IMR-90 (cell line): ENCODE measurements at regions not wholly inside any gene's neighbourhood (a gene's known extent, or its start where the extent isn't known, plus 50 kb on each side); places are given as distances from the start of the nearest gene placed in this dataset.

Experiments
- ATAC-seq: fragments of 200-7000 bp; cut with Tn5 transposase; 2 replicates; pipeline ENCODE4 v1.9.1; 2020; ENCODE audit warnings: low read depth, mild to moderate bottlenecking, moderate library complexity
- BruUV-seq: library from RNA; stranded (reverse); fragments of 400-500 nt; replicated peaks from 2 replicates; lab custom pipeline; 2021; lab: Mats Ljungman, UMichigan
- CTCF ChIA-PET: fragments of 300-600 bp; formaldehyde crosslinking; extraction: SDS; loops from one replicate; lab custom pipeline; 2021; ENCODE audit warnings: antibody characterized with exemption; lab: Yijun Ruan, JAX
- POLR2A ChIA-PET: fragments of 300-600 bp; sonication (Branson Sonifier 250); formaldehyde crosslinking; loops from one replicate; lab custom pipeline; 2022; ENCODE audit warnings: antibody characterized with exemption; ENCODE audit not compliant: unreplicated experiment; lab: Charles Lee
- DNase-seq: peaks from one replicate; pipeline ENCODE4 v3.0.0; 2013
- H2AFZ ChIP-seq: replicated peaks from 2 replicates; pipeline ENCODE3; 2013; ENCODE audit warnings: low read length, mild to moderate bottlenecking; ENCODE audit not compliant: poor library complexity
- H2AK5ac ChIP-seq: 2 replicates; pipeline ENCODE4 v1.6.1; 2013; ENCODE audit warnings: low read depth, low read length, inconsistent platforms
- H2AK9ac ChIP-seq: replicated peaks from 2 replicates; pipeline ENCODE3; 2013; ENCODE audit warnings: mild to moderate bottlenecking, low read depth, low read length, moderate library complexity; ENCODE audit not compliant: poor library complexity
- H2BK120ac ChIP-seq: 2 replicates; pipeline ENCODE4 v1.6.1; 2013; ENCODE audit warnings: low read depth, low read length, inconsistent platforms
- H2BK15ac ChIP-seq: 3 replicates; pipeline ENCODE4 v1.6.1; 2013; ENCODE audit warnings: low read depth, low read length, inconsistent platforms
- H2BK20ac ChIP-seq: 2 replicates; pipeline ENCODE4 v1.6.1; 2013; ENCODE audit warnings: low read depth, mild to moderate bottlenecking, inconsistent platforms, low read length, moderate library complexity
- H2BK5ac ChIP-seq: 2 replicates; pipeline ENCODE4 v1.6.1; 2013; ENCODE audit warnings: mild to moderate bottlenecking, low read depth, low read length, inconsistent platforms; ENCODE audit not compliant: poor library complexity, severe bottlenecking
- H3K14ac ChIP-seq: replicated peaks from 2 replicates; pipeline ENCODE4 v1.6.1; 2013; ENCODE audit warnings: low read depth, low read length, inconsistent platforms
- H3K18ac ChIP-seq: 2 replicates; pipeline ENCODE4 v1.6.1; 2013; ENCODE audit warnings: low read depth, low read length, control low read depth
- H3K23ac ChIP-seq: 2 replicates; pipeline ENCODE4 v1.6.1; 2013; ENCODE audit warnings: low read depth, low read length, inconsistent platforms
- H3K27ac ChIP-seq: 2 replicates; pipeline ENCODE4 v1.5.1; 2013; ENCODE audit warnings: mild to moderate bottlenecking, control low read depth, low read length; ENCODE audit not compliant: insufficient read depth
- H3K27me3 ChIP-seq: 2 replicates; pipeline ENCODE4 v1.6.1; 2013; ENCODE audit warnings: low read length; ENCODE audit not compliant: control insufficient read depth, insufficient read depth
- H3K36me3 ChIP-seq: 2 replicates; pipeline ENCODE4 v1.6.1; 2013; ENCODE audit warnings: low read length, mixed read lengths; ENCODE audit not compliant: control insufficient read depth, insufficient read depth
- H3K4ac ChIP-seq: 2 replicates; pipeline ENCODE4 v1.6.1; 2013; ENCODE audit warnings: low read depth, low read length, inconsistent platforms
- H3K4me1 ChIP-seq: 2 replicates; pipeline ENCODE4 v1.6.1; 2013; ENCODE audit warnings: low read length, mixed read lengths; ENCODE audit not compliant: control insufficient read depth, insufficient read depth
- H3K4me2 ChIP-seq: 2 replicates; pipeline ENCODE4 v1.6.1; 2013; ENCODE audit warnings: low read depth, mild to moderate bottlenecking, control low read depth, low read length, moderate library complexity
- H3K4me3 ChIP-seq: 2 replicates; pipeline ENCODE4 v1.5.1; 2013; ENCODE audit warnings: low read depth, mild to moderate bottlenecking, control low read depth, low read length, moderate library complexity; ENCODE audit not compliant: insufficient read depth
- H3K56ac ChIP-seq: 2 replicates; pipeline ENCODE4 v1.6.1; 2013; ENCODE audit warnings: low read length, inconsistent platforms; ENCODE audit not compliant: insufficient read depth; ENCODE audit errors: extremely low read depth
- H3K79me1 ChIP-seq, 2 experiments: 2 replicates each; pipeline ENCODE4 v1.6.1; 2013; ENCODE audit warnings: low read length in 2 of 2, inconsistent platforms in 1 of 2, low read depth in 1 of 2
- H3K9ac ChIP-seq: 2 replicates; pipeline ENCODE4 v1.6.1; 2013; ENCODE audit warnings: low read depth, low read length, control low read depth
- H3K9me1 ChIP-seq: 2 replicates; pipeline ENCODE4 v1.6.1; 2013; ENCODE audit warnings: low read length, inconsistent platforms; ENCODE audit not compliant: insufficient read depth
- H3K9me3 ChIP-seq: 2 replicates; pipeline ENCODE4 v1.6.1; 2013; ENCODE audit warnings: low read length; ENCODE audit not compliant: control insufficient read depth, insufficient read depth
- H4K20me1 ChIP-seq: 2 replicates; pipeline ENCODE4 v1.6.1; 2013; ENCODE audit warnings: low read length, inconsistent platforms; ENCODE audit not compliant: insufficient read depth
- H4K5ac ChIP-seq: 2 replicates; pipeline ENCODE4 v1.6.1; 2013; ENCODE audit warnings: mild to moderate bottlenecking, low read depth, low read length, control low read depth
- H4K8ac ChIP-seq, 2 experiments: 2 replicates each; pipeline ENCODE4 v1.6.1; 2013; ENCODE audit warnings: low read depth in 2 of 2, low read length in 2 of 2, control low read depth in 1 of 2, inconsistent platforms in 1 of 2
- H4K91ac ChIP-seq: 2 replicates; pipeline ENCODE4 v1.6.1; 2013; ENCODE audit warnings: low read depth, low read length, inconsistent platforms; ENCODE audit not compliant: insufficient read depth
- BHLHE40 ChIP-seq: fragments of 150-350 bp; IDR thresholded peaks from 2 replicates; pipeline ENCODE4 v1.6.1; 2016; ENCODE audit warnings: mild to moderate bottlenecking, low read depth, low read length
- CEBPB ChIP-seq: IDR thresholded peaks from 2 replicates; pipeline ENCODE4 v1.6.1; 2012; ENCODE audit warnings: low read depth, low read length, improper control_type of control experiment
- CHD1 ChIP-seq: IDR thresholded peaks from 2 replicates; pipeline ENCODE4 v1.6.1; 2012; ENCODE audit warnings: low read depth, low read length, improper control_type of control experiment
- CTCF ChIP-seq: conservative IDR thresholded peaks from 2 replicates; pipeline ENCODE4 v1.5.1; 2012; ENCODE audit warnings: mild to moderate bottlenecking, low read depth, low read length, improper control_type of control experiment
- FOS ChIP-seq: fragments of 150-350 bp; IDR thresholded peaks from 2 replicates; pipeline ENCODE4 v1.6.1; 2016; ENCODE audit warnings: low read depth, low read length
- MAFK ChIP-seq: IDR thresholded peaks from 2 replicates; pipeline ENCODE4 v1.6.1; 2012; ENCODE audit warnings: low read depth, low read length, improper control_type of control experiment
- MAZ ChIP-seq: IDR thresholded peaks from 2 replicates; pipeline ENCODE4 v1.6.1; 2012; ENCODE audit warnings: low read depth, mild to moderate bottlenecking, low read length, improper control_type of control experiment, moderate library complexity, borderline replicate concordance
- MXI1 ChIP-seq: IDR thresholded peaks from 2 replicates; pipeline ENCODE4 v1.6.1; 2012; ENCODE audit warnings: low read depth, mild to moderate bottlenecking, low read length, moderate library complexity, borderline replicate concordance
- NFE2L2 ChIP-seq: fragments of 150-350 bp; IDR thresholded peaks from 2 replicates; pipeline ENCODE4 v1.6.1; 2016; ENCODE audit warnings: low read depth, mild to moderate bottlenecking, low read length
- POLR2A ChIP-seq: IDR thresholded peaks from 2 replicates; pipeline ENCODE4 v1.6.1; 2012; ENCODE audit warnings: mild to moderate bottlenecking, low read depth, low read length
- RCOR1 ChIP-seq: IDR thresholded peaks from 2 replicates; pipeline ENCODE4 v1.6.1; 2012; ENCODE audit warnings: mild to moderate bottlenecking, low read length, improper control_type of control experiment; ENCODE audit not compliant: insufficient replicate concordance
- SMC3 ChIP-seq: fragments of 150-350 bp; IDR thresholded peaks from 2 replicates; pipeline ENCODE4 v1.6.1; 2016; ENCODE audit warnings: low read depth, mild to moderate bottlenecking, antibody characterized with exemption, low read length, moderate library complexity
- dilution Hi-C: fragments of 300-500 bp; cut with HindIII; formaldehyde crosslinking; loops from one replicate; pipeline ENCODE4 v1.14.3; 2018; ENCODE audit warnings: low sequenced_read_pairs; ENCODE audit not compliant: unreplicated experiment
- in situ Hi-C: fragments of 300-500 bp; cut with MboI; formaldehyde crosslinking; loops from 3 replicates; pipeline ENCODE4 v1.14.3; 2019; ENCODE audit warnings: low sequenced_read_pairs, inconsistent platforms, mixed read lengths
- intact Hi-C: fragments of 100-400 bp; cut with micrococcal nuclease; formaldehyde crosslinking; loops from 2 replicates; pipeline ENCODE4 v1.10.0; 2022
- TF ChIP-seq, protein P1 (sequence below): fragments of 150-350 bp; IDR thresholded peaks from 2 replicates; pipeline ENCODE4 v1.6.1; 2017; ENCODE audit warnings: mild to moderate bottlenecking, antibody characterized with exemption, low read length, low read depth

- intact Hi-C loops: no loop called here
- POLR2A ChIA-PET: no interaction called here
- ATAC-seq: no peak
Observed at GRCh38 chr1:56286506-56286905, 292.9 kb downstream of the PLPP3 start.

More at GRCh38 chr1:56286506-56286905, 292.9 kb downstream of the PLPP3 start:
- no peak overlapping the region for H3K18ac ChIP-seq
- BruUV-seq: no TSS peak
- no peak overlapping the region for H2AK5ac ChIP-seq
- no peak overlapping the region for H2BK15ac ChIP-seq
- H3K23ac ChIP-seq: no peak overlapping the region
- no peak overlapping the region for H3K27ac ChIP-seq
- no peak for DNase-seq
- H3K4me1 ChIP-seq: no peaks in the 10 kb centered on the region; the same call in 1 of the 2 replicates
- H3K9me1 ChIP-seq: no peaks in the 10 kb centered on the region; the same call in 1 of the 2 replicates
- H2BK120ac ChIP-seq: no peak overlapping the region
- H2BK20ac ChIP-seq: no peak overlapping the region
- H3K14ac ChIP-seq: no peak overlapping the region
- no peak overlapping the region for H3K56ac ChIP-seq
- dilution Hi-C loops: no loop called here
- H3K9ac ChIP-seq: no peak overlapping the region
- H2AK9ac ChIP-seq: no peak overlapping the region
- no peak overlapping the region for H3K4me2 ChIP-seq
- no peaks in the 10 kb centered on the region for H3K36me3 ChIP-seq
- TF ChIP-seq FOS: no peak
- TF ChIP-seq CHD1: no peak
- no peak for TF ChIP-seq SMC3
- TF ChIP-seq MXI1: no peak
- no peak for TF ChIP-seq BHLHE40
- no peak for TF ChIP-seq RCOR1
- no peak for TF ChIP-seq NFE2L2
- no peak for TF ChIP-seq MAZ
- no peak for TF ChIP-seq MAFK
- TF ChIP-seq CEBPB: no peak
- TF ChIP-seq, protein P1, sequence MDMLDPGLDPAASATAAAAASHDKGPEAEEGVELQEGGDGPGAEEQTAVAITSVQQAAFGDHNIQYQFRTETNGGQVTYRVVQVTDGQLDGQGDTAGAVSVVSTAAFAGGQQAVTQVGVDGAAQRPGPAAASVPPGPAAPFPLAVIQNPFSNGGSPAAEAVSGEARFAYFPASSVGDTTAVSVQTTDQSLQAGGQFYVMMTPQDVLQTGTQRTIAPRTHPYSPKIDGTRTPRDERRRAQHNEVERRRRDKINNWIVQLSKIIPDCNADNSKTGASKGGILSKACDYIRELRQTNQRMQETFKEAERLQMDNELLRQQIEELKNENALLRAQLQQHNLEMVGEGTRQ: no peak
- no peak for TF ChIP-seq POLR2A
- no peak for TF ChIP-seq CTCF
- H3K9me3 ChIP-seq: no peaks in the 10 kb centered on the region
- H4K20me1 ChIP-seq: no peaks in the 10 kb centered on the region
- no peaks in the 10 kb centered on the region for H3K27me3 ChIP-seq
- no peak overlapping the region for H3K4me3 ChIP-seq
- no peak overlapping the region for H4K91ac ChIP-seq
- no peak overlapping the region for H2BK5ac ChIP-seq
- no peak overlapping the region for H2AFZ ChIP-seq
- H4K5ac ChIP-seq: no peak overlapping the region
- in situ Hi-C loops: no loop called here
- H3K79me1 ChIP-seq: no peaks in the 10 kb centered on the region
- CTCF ChIA-PET: no interaction called here
- H3K4ac ChIP-seq: no peak overlapping the region
- H4K8ac ChIP-seq: no peak overlapping the region
